ENCODE measurements at regions not wholly inside any gene's neighbourhood (a gene's known extent, or its start where the extent isn't known, plus 50 kb on each side); places are given as distances from the start of the nearest gene placed in this dataset.

DNA sequence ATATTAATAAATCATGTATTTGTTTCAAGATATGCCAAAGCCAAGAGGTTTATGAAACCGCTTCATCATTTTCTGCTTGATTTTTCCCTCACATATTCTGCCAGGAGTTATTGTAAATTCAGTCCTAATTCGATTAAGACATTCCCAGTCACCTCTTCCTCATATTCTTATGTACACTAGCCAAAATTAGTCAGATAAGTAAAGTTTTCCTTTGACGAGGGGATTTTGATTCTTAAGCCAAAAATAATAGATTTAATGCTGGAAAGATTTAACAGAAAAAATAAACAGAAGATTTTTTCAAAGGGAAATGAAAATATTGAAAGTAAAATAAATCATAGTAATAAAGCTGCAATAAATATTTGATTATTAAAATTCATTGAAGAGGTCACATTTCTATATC, 51.0 kb upstream of the VEGFC start:
- ATAC-seq = no peak
- no peak for DNase-seq
- H3K9me3 ChIP-seq (ENCODE audit: control insufficient read depth, low read length, poor library complexity, severe bottlenecking) = no peaks in the 10 kb centered on the region
- no peak overlapping the region for H3K4me3 Mint-ChIP-seq
- no peaks in the 10 kb centered on the region for H3K4me1 Mint-ChIP-seq
- H3K27me3 Mint-ChIP-seq = no peaks in the 10 kb centered on the region
- H3K27ac Mint-ChIP-seq = no peak overlapping the region
- no peaks in the 10 kb centered on the region for H3K36me3 Mint-ChIP-seq (ENCODE audit: low read depth)

DNA sequence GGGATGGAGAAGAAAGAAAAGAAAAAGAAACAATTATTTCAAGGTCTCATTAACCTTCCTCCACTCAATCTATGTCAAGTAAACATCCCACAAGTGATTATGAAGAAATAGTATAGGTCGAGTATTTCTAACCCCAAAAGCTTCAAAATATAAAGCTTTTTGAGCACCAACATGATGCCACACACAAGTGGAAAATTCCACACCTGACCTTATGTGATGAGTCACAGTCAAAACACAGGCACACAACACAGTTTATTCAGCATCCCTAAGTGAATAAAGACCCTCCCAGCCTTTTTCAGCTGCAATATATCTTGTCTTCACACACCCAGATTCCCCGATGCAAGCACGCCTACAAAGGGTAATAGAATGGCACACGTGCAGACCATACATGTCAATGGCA, 51.7 kb upstream of the VEGFC start:
- DNase-seq = no peak
- Mint-ChIP-seq H3K4me1 (no peaks in the 10 kb centered on the region), H3K4me3 (no peak overlapping the region), H3K36me3 (ENCODE audit: low read depth) (no peaks in the 10 kb centered on the region), H3K27me3 (no peaks in the 10 kb centered on the region), H3K27ac (no peak overlapping the region)
- ATAC-seq = no peak
- H3K9me3 ChIP-seq (ENCODE audit: control insufficient read depth, low read length, poor library complexity, severe bottlenecking) = no peaks in the 10 kb centered on the region

DNA sequence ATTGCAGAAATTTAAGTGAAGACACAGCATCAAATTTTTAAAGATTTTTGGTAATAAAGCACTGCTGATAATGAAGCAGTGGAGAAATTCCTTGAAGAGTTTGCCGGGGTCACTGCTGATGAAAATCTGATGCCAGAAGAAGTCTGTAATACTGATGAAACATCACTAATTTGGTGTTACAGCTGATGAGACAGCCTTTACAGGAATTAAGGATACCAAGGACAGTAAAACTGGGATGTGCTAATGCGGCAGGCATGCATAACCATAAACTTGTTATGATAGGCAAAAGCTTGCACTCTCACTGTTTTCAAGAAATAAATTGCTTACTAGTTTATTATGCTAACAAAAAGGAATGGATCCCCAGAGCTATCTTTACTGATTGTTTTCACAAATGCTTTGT, 52.9 kb upstream of the VEGFC start:
- H3K9me3 ChIP-seq (ENCODE audit: control insufficient read depth, low read length, poor library complexity, severe bottlenecking) = no peaks in the 10 kb centered on the region
- no peaks in the 10 kb centered on the region for H3K4me1 Mint-ChIP-seq
- DNase-seq = no peak
- no peak overlapping the region for H3K27ac Mint-ChIP-seq
- no peak for ATAC-seq
- H3K27me3 Mint-ChIP-seq = no peaks in the 10 kb centered on the region
- no peak overlapping the region for H3K4me3 Mint-ChIP-seq
- no peaks in the 10 kb centered on the region for H3K36me3 Mint-ChIP-seq (ENCODE audit: low read depth)

DNA sequence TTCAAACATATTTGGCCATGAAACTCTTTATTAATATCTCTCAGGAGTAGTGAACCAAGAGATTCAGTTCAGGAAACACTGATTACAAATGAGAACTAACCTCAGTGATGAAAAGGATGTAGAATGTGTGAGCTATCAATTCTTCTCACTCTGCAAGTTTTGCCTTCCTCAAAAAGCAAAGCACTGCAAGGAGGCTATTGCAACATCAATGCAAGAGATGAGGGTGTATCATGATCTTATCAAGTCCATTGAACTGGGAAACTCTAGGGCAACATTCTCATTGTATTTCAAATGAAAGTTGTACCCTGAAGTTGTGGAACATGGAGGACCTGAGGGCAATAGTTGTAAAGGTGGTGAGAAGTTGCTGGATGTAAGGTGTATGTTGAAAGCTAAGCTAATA, 56.4 kb upstream of the VEGFC start:
- Mint-ChIP-seq H3K27ac (no peak overlapping the region), H3K4me1 (no peaks in the 10 kb centered on the region), H3K27me3 (no peaks in the 10 kb centered on the region), H3K36me3 (ENCODE audit: low read depth) (no peaks in the 10 kb centered on the region), H3K4me3 (no peak overlapping the region)
- DNase-seq (no peak), ATAC-seq (no peak)
- no peaks in the 10 kb centered on the region for H3K9me3 ChIP-seq (ENCODE audit: control insufficient read depth, low read length, poor library complexity, severe bottlenecking)

DNA sequence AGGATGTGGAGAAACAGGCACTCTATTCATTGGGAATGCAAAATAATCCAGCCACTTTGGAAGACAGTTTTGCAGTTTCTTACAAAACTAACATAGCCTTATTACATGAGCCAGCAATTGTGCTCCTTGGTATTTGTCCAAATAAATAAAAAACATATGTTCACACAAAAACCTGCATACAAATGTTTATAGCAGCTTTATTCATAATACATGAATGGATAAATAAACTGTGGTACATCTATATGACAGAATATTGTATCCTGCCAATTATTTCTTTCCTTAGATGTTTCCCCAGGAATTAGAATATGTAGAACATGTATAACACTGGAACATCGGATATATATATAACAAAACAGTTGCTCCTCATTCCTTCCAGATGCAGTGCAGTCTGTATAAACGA, 57.7 kb upstream of the VEGFC start:
- H3K36me3 Mint-ChIP-seq (ENCODE audit: low read depth) = no peaks in the 10 kb centered on the region
- no peaks in the 10 kb centered on the region for H3K9me3 ChIP-seq (ENCODE audit: control insufficient read depth, low read length, poor library complexity, severe bottlenecking)
- no peaks in the 10 kb centered on the region for H3K4me1 Mint-ChIP-seq
- no peak overlapping the region for H3K4me3 Mint-ChIP-seq
- ATAC-seq (no peak), DNase-seq (no peak)
- no peak overlapping the region for H3K27ac Mint-ChIP-seq
- H3K27me3 Mint-ChIP-seq = no peaks in the 10 kb centered on the region

DNA sequence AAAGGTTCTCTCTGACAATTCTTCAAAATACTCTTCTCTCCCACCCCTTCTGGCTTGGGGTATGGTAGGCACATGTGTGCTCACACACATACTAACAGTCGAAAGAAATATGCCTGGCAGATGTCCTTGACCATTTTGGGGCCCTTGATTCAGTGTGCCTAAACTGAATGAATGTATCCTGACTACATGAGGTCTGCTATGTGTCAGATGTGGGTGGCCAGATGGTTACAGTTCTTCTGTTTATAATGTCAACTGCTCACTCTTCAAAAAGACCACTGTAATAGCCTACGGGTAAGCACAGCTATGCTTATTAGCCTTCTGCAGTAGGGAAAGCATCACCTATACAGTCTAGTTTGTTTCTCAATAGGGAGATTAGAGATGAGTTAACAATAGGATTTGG, 63.7 kb upstream of the VEGFC start:
- H3K4me1 Mint-ChIP-seq = no peaks in the 10 kb centered on the region
- H3K27me3 Mint-ChIP-seq = no peaks in the 10 kb centered on the region
- DNase-seq (no peak), ATAC-seq (no peak)
- no peak overlapping the region for H3K4me3 Mint-ChIP-seq
- no peak overlapping the region for H3K27ac Mint-ChIP-seq
- no peaks in the 10 kb centered on the region for H3K36me3 Mint-ChIP-seq (ENCODE audit: low read depth)
- H3K9me3 ChIP-seq (ENCODE audit: control insufficient read depth, low read length, poor library complexity, severe bottlenecking) = no peaks in the 10 kb centered on the region

DNA sequence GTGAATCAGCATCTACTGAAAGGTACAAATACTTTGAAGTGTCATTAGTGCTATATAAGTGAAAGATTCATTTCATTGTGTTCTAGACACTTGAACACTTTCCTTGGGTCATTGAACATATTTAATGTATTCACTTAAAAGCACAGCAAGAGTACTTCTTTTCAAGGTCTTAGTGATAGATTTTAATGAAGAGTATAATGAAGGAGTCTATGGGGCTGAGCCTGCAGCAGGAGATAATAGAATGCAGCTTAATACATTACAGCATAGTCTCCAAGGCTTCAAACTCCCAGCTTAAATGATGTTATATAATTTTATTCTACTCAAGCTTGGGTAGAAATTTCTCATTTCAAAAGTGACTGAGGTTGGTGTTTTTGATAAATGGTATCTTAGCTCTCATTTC, 66.1 kb upstream of the VEGFC start:
- H3K4me3 Mint-ChIP-seq = no peak overlapping the region
- no peak overlapping the region for H3K27ac Mint-ChIP-seq
- H3K4me1 Mint-ChIP-seq = no peaks in the 10 kb centered on the region
- DNase-seq (no peak), ATAC-seq (no peak)
- no peaks in the 10 kb centered on the region for H3K9me3 ChIP-seq (ENCODE audit: control insufficient read depth, low read length, poor library complexity, severe bottlenecking)
- no peaks in the 10 kb centered on the region for H3K27me3 Mint-ChIP-seq
- no peaks in the 10 kb centered on the region for H3K36me3 Mint-ChIP-seq (ENCODE audit: low read depth)

DNA sequence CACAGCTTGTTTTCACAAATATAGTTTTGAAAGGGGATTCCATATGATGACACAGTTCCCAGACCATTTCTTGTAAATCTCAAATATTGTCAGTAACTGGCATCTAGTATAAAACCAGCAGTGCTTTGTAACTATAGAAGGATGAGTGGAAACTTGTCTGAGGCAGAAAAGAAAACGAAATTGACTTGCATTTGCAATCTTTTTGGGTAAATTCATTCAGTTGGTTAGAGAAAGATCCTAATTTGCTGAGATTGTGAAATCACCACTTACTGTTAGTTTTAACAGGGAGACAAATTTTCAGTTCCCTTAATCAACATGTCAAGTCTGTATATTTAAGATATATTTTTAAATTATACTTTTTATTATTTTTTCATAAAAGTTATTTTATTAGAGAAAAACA, 71.5 kb upstream of the VEGFC start:
- Mint-ChIP-seq H3K27ac (no peak overlapping the region), H3K4me3 (no peak overlapping the region), H3K27me3 (no peaks in the 10 kb centered on the region)

DNA sequence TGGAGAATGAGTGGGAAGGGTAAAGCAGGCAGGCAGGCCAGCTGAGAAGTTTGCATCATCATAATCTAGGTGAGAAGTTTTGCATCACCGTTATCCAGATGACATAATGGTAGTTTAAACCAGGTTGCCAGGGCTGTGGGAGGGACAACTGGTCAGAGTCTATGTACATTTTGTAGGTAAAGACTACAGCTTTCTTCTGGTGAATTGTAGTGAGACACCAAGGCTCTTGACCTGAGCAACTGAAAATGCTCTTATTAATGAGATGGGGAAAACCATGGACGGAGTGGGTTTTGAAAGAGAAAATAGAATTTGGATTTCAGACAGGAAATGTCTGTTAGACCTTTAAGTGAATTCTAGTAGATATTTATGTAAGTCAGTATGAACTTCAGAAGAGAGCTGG, 76.0 kb upstream of the VEGFC start:
- ATAC-seq (no peak), DNase-seq (no peak)
- H3K9me3 ChIP-seq (ENCODE audit: control insufficient read depth, low read length, poor library complexity, severe bottlenecking) = no peaks in the 10 kb centered on the region
- Mint-ChIP-seq H3K36me3 (ENCODE audit: low read depth) (no peaks in the 10 kb centered on the region), H3K4me3 (no peak overlapping the region), H3K4me1 (no peaks in the 10 kb centered on the region), H3K27ac (no peak overlapping the region), H3K27me3 (no peaks in the 10 kb centered on the region)

More for the DNA sequence above, 71.5 kb upstream of the VEGFC start:
- H3K36me3 Mint-ChIP-seq (ENCODE audit: low read depth) = no peaks in the 10 kb centered on the region
- no peak for ATAC-seq
- no peaks in the 10 kb centered on the region for H3K9me3 ChIP-seq (ENCODE audit: control insufficient read depth, low read length, poor library complexity, severe bottlenecking)
- DNase-seq = no peak
- no peaks in the 10 kb centered on the region for H3K4me1 Mint-ChIP-seq

DNA sequence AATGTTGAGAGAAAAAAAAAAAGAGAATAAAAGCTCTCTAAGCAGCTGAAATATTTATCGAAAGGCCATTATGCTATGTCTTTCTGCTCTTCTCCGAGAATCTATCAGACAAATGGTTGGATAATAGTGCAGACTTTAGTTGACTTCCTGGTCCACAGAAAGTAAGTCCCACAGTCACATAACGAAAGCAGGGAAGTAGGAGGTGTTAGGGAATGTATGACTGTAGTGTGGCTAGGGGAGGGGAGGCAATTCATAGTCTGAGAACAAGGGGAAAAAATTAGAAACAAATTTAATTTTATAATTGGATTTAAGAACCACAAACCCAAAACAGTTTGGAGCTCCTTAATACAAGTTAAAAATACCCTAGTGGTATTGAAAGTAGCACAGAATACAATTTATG, 79.7 kb upstream of the VEGFC start:
- no peak overlapping the region for H3K27ac Mint-ChIP-seq
- ATAC-seq = no peak
- no peak overlapping the region for H3K4me3 Mint-ChIP-seq
- DNase-seq = no peak
- H3K9me3 ChIP-seq (ENCODE audit: control insufficient read depth, low read length, poor library complexity, severe bottlenecking) = no peaks in the 10 kb centered on the region
- no peaks in the 10 kb centered on the region for H3K36me3 Mint-ChIP-seq (ENCODE audit: low read depth)
- H3K4me1 Mint-ChIP-seq = no peaks in the 10 kb centered on the region
- H3K27me3 Mint-ChIP-seq = no peaks in the 10 kb centered on the region

DNA sequence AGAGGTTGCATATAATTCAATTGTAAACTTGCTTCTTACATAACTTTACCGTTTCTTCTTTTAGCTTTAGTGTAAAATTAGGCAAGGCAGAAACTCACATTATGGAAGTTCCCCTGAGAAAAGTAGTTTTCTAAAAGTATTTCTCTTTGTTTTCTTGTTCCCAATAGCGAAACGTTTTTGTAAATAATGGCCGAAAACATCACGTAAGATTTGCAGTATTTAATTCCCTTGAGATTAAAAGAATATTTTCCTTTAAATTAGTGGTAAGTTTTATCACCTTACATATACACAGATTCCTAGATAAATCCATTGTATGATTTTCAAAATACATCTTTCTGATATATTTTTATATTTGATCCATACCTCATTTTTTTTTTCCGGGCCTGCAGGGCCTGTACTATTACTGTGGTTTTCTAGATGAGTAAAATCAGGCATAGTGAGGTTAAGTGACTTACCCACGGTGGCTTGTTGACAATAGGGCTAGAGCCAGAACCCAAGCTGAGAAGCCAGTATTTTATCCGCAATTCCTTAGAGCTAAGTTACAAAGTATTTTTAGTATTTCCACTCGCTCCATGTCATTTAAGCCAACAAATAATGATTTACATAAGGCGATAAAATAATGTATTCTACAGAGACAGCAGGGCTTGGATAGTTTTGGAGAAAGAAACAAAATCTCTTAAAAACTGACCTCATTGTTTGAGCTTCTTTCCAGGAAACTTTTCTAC, 82.2 kb upstream of the VEGFC start:
- ATAC-seq = no peak

DNA sequence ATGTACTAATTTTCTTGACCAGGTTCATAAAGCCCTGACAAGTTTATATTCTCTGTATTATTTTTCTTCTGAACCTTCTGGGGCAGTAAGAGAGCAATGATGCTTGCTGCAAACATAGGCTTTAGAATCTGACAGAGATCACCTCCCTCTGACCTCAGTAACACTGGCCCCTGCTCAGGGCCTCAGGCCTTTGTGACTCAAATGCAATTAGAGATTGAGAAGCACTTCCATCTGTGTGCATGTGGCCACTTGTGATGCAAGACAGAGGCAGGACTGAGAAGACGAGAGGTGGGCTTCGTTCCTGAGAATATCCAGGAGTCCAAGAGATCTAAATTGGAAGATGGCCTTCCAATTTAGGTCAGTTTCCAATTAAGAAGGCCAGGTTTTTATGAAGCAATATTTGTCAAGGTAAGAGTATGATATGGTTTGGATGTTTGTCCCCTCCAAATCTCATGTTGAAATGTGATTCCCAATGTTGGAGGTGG, 82.8 kb upstream of the VEGFC start:
- H3K36me3 Mint-ChIP-seq (ENCODE audit: low read depth) = no peaks in the 10 kb centered on the region
- no peak for ATAC-seq
- no peaks in the 10 kb centered on the region for H3K4me1 Mint-ChIP-seq
- DNase-seq = no peak
- no peaks in the 10 kb centered on the region for H3K9me3 ChIP-seq (ENCODE audit: control insufficient read depth, low read length, poor library complexity, severe bottlenecking)
- H3K4me3 Mint-ChIP-seq = no peak overlapping the region
- no peak overlapping the region for H3K27ac Mint-ChIP-seq
- H3K27me3 Mint-ChIP-seq = no peaks in the 10 kb centered on the region

More for the DNA sequence above, 82.2 kb upstream of the VEGFC start:
- Mint-ChIP-seq H3K27ac (no peak overlapping the region), H3K27me3 (no peaks in the 10 kb centered on the region), H3K4me1 (no peaks in the 10 kb centered on the region), H3K4me3 (no peak overlapping the region), H3K36me3 (ENCODE audit: low read depth) (no peaks in the 10 kb centered on the region)
- DNase-seq = no peak
- H3K9me3 ChIP-seq (ENCODE audit: control insufficient read depth, low read length, poor library complexity, severe bottlenecking) = no peaks in the 10 kb centered on the region

DNA sequence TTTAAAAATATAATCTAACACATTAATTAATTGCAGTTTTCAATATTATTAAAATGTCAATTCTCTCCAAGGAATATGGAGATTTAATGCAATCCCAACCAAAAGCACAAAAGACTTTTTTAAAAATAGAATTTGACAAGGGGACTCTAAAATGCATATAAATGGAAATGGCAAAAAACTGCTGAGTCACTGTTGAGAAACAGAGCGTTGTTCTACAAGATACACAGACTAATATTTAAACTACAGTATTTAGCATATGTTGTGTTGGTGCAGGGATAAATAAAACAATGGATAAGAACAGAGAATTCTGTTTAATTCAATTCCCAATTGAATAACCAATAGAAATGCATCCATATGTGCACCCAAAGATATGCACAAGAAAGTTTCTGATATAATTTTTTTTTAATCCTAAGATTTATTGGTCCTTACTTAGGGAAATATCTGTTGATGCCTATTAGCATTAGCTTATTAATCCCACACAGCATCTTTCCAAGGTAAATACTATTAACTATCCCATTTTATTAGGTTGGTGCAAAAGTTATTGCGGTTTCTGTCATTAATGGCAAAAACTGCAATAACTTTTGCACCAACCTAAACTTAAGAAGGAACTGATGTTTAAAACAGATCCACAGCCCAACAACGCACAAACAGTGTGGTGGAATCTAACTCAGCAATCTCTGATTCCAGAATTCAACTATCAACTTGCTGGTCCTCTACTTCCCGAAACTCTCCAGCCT, 86.8 kb upstream of the VEGFC start:
- ATAC-seq = no peak
- Mint-ChIP-seq H3K27me3 (no peaks in the 10 kb centered on the region), H3K27ac (no peak overlapping the region), H3K4me1 (no peaks in the 10 kb centered on the region), H3K36me3 (ENCODE audit: low read depth) (no peaks in the 10 kb centered on the region), H3K4me3 (no peak overlapping the region)
- DNase-seq = no peak
- no peaks in the 10 kb centered on the region for H3K9me3 ChIP-seq (ENCODE audit: control insufficient read depth, low read length, poor library complexity, severe bottlenecking)

DNA sequence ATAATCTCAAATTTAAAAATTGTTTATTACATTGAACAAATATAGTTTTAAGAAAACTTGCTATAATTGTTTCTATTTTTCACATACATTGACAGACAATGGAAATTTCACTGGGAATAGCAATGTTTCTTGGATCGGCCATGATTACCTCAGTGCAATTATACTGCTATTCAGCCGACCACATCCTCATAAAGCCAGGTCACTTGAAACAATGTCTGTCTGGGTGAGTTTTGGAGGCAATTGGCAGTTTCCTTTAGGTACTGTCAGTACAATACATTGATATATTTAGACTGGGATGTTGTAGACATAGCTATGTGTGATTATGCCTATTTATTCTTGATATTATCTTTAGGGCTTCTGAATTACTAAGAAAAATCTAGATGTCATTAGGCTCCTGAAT, 89.5 kb upstream of the VEGFC start:
- DNase-seq = no peak
- no peaks in the 10 kb centered on the region for H3K9me3 ChIP-seq (ENCODE audit: control insufficient read depth, low read length, poor library complexity, severe bottlenecking)
- Mint-ChIP-seq H3K27ac (no peak overlapping the region), H3K4me3 (no peak overlapping the region), H3K27me3 (no peaks in the 10 kb centered on the region), H3K36me3 (ENCODE audit: low read depth) (no peaks in the 10 kb centered on the region), H3K4me1 (no peaks in the 10 kb centered on the region)
- ATAC-seq = no peak
